Muscle of leg (tissue), 3 donors: ENCODE measurements at regions not wholly inside any gene's neighbourhood (a gene's known extent, or its start where the extent isn't known, plus 50 kb on each side); places are given as distances from the start of the nearest gene placed in this dataset.

Source experiments
- DNase-seq: peaks from one replicate; pipeline ENCODE4 v3.0.0; 2013
- H3K27ac ChIP-seq: one replicate; pipeline ENCODE4 v1.5.1; 2013; ENCODE audit warnings: mild to moderate bottlenecking, low read length, control low read depth
- H3K27me3 ChIP-seq: one replicate; pipeline ENCODE4 v1.6.1; 2013; ENCODE audit warnings: low read length; ENCODE audit not compliant: control insufficient read depth, insufficient read depth
- H3K36me3 ChIP-seq: one replicate; pipeline ENCODE4 v1.6.1; 2013; ENCODE audit warnings: low read length; ENCODE audit not compliant: control insufficient read depth, insufficient read depth
- H3K4me1 ChIP-seq: one replicate; pipeline ENCODE4 v1.6.1; 2013; ENCODE audit warnings: low read length; ENCODE audit not compliant: control insufficient read depth, insufficient read depth
- H3K4me3 ChIP-seq: one replicate; pipeline ENCODE4 v1.5.1; 2013; ENCODE audit warnings: low read length, control low read depth
- H3K9me3 ChIP-seq: replicated peaks from 2 replicates; pipeline ENCODE4 v1.6.1; 2013; ENCODE audit warnings: low read depth, low read length; ENCODE audit not compliant: control insufficient read depth
- WGBS: methylation state at CpG from one replicate; pipeline ENCODE4 v1.1.5; 2013; ENCODE audit warnings: missing lambda C conversion rate; ENCODE audit not compliant: insufficient coverage; 5-methylcytosine and 5-hydroxymethylcytosine counted together

GRCh38 chr5:84578226-84578625 lies 193.5 kb upstream of the EDIL3 start:
- Histone ChIP-seq H3K4me1 (no peaks in the 10 kb centered on the region), H3K27me3 (no peaks in the 10 kb centered on the region), H3K27ac (no peak overlapping the region), H3K9me3 (no peaks in the 10 kb centered on the region), H3K4me3 (no peak overlapping the region), H3K36me3 (no peaks in the 10 kb centered on the region)
- WGBS: 84% methylated on average over 4 of the region's 5 CpGs
- no peak for DNase-seq

DNA sequence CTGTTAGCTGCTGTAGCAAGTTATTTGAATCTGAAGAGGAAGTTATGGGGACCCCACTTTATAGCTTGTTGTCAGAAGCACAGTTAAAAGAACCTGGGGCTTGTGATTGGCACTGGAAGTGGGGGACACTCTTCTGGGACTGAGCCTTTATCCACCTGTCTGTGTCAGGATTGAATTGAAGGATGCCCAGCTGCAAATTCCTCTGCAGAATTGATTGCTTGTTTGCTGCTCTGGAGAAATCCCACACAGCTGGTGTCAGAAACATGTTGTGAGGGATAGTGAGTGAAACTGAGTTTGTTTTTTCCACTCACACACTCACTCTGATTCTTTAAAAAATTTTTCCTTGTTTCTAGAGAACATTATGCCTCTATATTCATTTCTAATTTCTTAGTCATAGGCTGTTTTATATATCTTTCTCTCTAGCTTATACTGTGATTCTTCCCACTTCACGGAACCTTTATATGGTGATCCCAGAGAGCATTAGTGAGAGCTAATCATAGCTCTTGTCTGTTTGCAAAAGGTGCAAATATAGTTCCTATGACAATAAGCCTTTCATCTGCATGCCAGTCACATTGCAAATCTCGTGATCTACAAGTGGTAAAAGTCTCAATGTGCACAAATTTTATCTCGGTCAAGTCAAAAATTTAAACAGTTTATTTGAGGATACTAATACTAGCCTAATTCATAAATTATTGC lies 188.5 kb upstream of the EDIL3 start:
- Histone ChIP-seq H3K27ac (no peak overlapping the region), H3K27me3 (no peaks in the 10 kb centered on the region), H3K4me1 (no peaks in the 10 kb centered on the region), H3K9me3 (no peaks in the 10 kb centered on the region), H3K4me3 (no peak overlapping the region), H3K36me3 (no peaks in the 10 kb centered on the region)
- DNase-seq: no peak
- no CpG with 5 or more reads among the region's 3 CpGs for WGBS

GRCh38 chr5:84569307-84569706 lies 184.6 kb upstream of the EDIL3 start:
- Histone ChIP-seq H3K4me1 (no peaks in the 10 kb centered on the region), H3K36me3 (no peaks in the 10 kb centered on the region), H3K9me3 (no peaks in the 10 kb centered on the region), H3K27ac (no peak overlapping the region), H3K27me3 (no peaks in the 10 kb centered on the region), H3K4me3 (no peak overlapping the region)
- DNase-seq: no peak
- WGBS: no CpG with 5 or more reads among the region's 1 CpG

GRCh38 chr5:84568171-84568570 lies 183.5 kb upstream of the EDIL3 start:
- Histone ChIP-seq H3K27me3 (no peaks in the 10 kb centered on the region), H3K36me3 (no peaks in the 10 kb centered on the region), H3K4me3 (no peak overlapping the region), H3K4me1 (no peaks in the 10 kb centered on the region), H3K27ac (no peak overlapping the region), H3K9me3 (no peaks in the 10 kb centered on the region)
- no peak for DNase-seq
- no CpG with 5 or more reads among the region's 1 CpG for WGBS

DNA sequence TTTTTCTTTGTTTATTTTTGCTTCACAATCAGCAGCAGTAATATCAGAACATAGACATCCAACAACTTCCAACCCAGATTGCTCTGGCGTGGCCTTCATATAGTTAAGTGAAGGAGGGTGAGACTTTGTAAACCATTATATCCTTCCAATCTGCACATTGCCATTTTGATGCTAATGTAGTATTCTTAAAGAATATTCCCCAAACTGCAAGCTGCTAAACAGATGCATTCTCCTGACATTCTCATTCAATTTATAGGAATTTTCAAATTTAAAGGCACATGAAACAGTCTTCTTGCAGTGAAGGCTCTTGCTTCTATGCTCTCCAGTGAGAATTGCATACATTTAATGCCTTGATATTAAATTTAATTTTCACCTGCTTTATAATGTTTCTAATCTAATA lies 181.2 kb upstream of the EDIL3 start:
- no CpG with 5 or more reads among the region's 1 CpG for WGBS

GRCh38 chr5:84564321-84565075 lies 179.8 kb upstream of the EDIL3 start:
- Histone ChIP-seq H3K4me3 (no peak overlapping the region), H3K27ac (no peak overlapping the region), H3K27me3 (no peaks in the 10 kb centered on the region), H3K4me1 (no peaks in the 10 kb centered on the region), H3K36me3 (no peaks in the 10 kb centered on the region), H3K9me3 (no peaks in the 10 kb centered on the region)
- no CpG with 5 or more reads among the region's 3 CpGs for WGBS
- DNase-seq: peak; percentile 77

More for the DNA sequence above, 181.2 kb upstream of the EDIL3 start:
- DNase-seq: no peak
- H3K36me3 ChIP-seq: no peaks in the 10 kb centered on the region
- no peak overlapping the region for H3K27ac ChIP-seq
- no peak overlapping the region for H3K4me3 ChIP-seq
- no peaks in the 10 kb centered on the region for H3K27me3 ChIP-seq
- H3K4me1 ChIP-seq: no peaks in the 10 kb centered on the region
- no peaks in the 10 kb centered on the region for H3K9me3 ChIP-seq

GRCh38 chr5:84550222-84550621 lies 165.5 kb upstream of the EDIL3 start:
- H3K4me3 ChIP-seq: no peak overlapping the region
- no peaks in the 10 kb centered on the region for H3K27me3 ChIP-seq
- no CpG with 5 or more reads among the region's 2 CpGs for WGBS
- no peaks in the 10 kb centered on the region for H3K9me3 ChIP-seq
- H3K36me3 ChIP-seq: no peaks in the 10 kb centered on the region
- no peak for DNase-seq
- no peaks in the 10 kb centered on the region for H3K4me1 ChIP-seq
- H3K27ac ChIP-seq: no peak overlapping the region

DNA sequence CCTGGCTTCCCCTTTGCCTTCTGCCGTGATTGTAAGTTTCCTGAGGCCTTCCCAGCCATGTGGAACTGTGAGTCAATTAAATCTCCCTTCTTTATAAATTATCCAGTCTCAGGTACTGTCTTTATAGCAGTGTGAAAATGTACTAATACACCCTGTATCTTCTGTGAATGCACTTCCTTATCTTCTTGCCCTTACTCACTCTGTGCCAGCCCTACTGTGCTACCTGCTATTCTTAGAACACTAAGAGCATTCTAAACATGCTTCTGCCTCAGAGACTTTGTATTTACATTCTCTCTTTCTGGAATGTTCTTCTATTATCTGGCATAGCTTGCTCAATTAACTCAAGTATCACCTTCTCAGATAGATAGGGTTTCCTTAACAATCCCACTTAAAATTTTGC lies 164.4 kb upstream of the EDIL3 start:
- DNase-seq: no peak
- Histone ChIP-seq H3K27ac (no peak overlapping the region), H3K27me3 (no peaks in the 10 kb centered on the region), H3K4me1 (no peaks in the 10 kb centered on the region), H3K4me3 (no peak overlapping the region), H3K36me3 (no peaks in the 10 kb centered on the region), H3K9me3 (no peaks in the 10 kb centered on the region)
- WGBS: no CpG with 5 or more reads among the region's 1 CpG

- Histone ChIP-seq H3K9me3 (peaks cover 1% of the 10 kb centered on the region), H3K4me1 (no peaks in the 10 kb centered on the region)
Observed at GRCh38 chr5:84546686-84547085, 162.0 kb upstream of the EDIL3 start.

GRCh38 chr5:84536797-84537196 lies 152.1 kb upstream of the EDIL3 start:
- WGBS: no CpG with 5 or more reads among the region's 3 CpGs
- Histone ChIP-seq H3K27me3 (no peaks in the 10 kb centered on the region), H3K4me1 (no peaks in the 10 kb centered on the region), H3K27ac (no peak overlapping the region), H3K4me3 (no peak overlapping the region), H3K9me3 (peaks cover 3% of the 10 kb centered on the region), H3K36me3 (no peaks in the 10 kb centered on the region)
- DNase-seq: no peak

More at GRCh38 chr5:84546686-84547085, 162.0 kb upstream of the EDIL3 start:
- Histone ChIP-seq H3K4me3 (no peak overlapping the region), H3K27me3 (no peaks in the 10 kb centered on the region), H3K36me3 (no peaks in the 10 kb centered on the region), H3K27ac (no peak overlapping the region)
- WGBS: no CpG with 5 or more reads among the region's 3 CpGs
- DNase-seq: no peak
